Peyer's patch (tissue), 4 donors: ENCODE measurements at regions not wholly inside any gene's neighbourhood (a gene's known extent, or its start where the extent isn't known, plus 50 kb on each side); places are given as distances from the start of the nearest gene placed in this dataset.

Source experiments
- DNase-seq, 3 donors: peaks; one replicate each; pipeline ENCODE4 v3.0.0-alpha.2; 2017 to 2019
- H3K27ac ChIP-seq, 4 donors: fragments of 200-600 bp; sonication (generic); one replicate each; pipeline ENCODE4 v1.5.1; 2016 to 2019
- H3K27me3 ChIP-seq, 2 donors: fragments of 200-600 bp; sonication (generic); one replicate each; pipeline ENCODE4 v1.5.1; 2019
- H3K36me3 ChIP-seq, 3 donors: fragments of 200-600 bp; sonication (generic); one replicate each; pipeline ENCODE4 v1.5.1; 2016 to 2019
- H3K4me1 ChIP-seq, 4 donors: fragments of 200-600 bp; sonication (generic); one replicate each; pipeline ENCODE4 v1.5.1; 2016 to 2019
- H3K4me3 ChIP-seq, 4 donors: fragments of 200-600 bp; sonication (generic); 1 replicate in 3 of 4; 2 replicates in 1 of 4; pipeline ENCODE4 v1.5.1; 2016 to 2019; ENCODE audit warnings: mild to moderate bottlenecking in 1 of 4
- H3K9me3 ChIP-seq, 4 donors: fragments of 200-600 bp; sonication (generic); one replicate each; pipeline ENCODE4 v1.5.1; 2016 to 2019; ENCODE audit warnings: mild to moderate bottlenecking in 1 of 4
- CTCF ChIP-seq, 6 experiments: fragments of 450-650 bp in 4 of 6; fragments of 200-600 bp in 2 of 6; sonication (generic) in 1 of 6; IDR thresholded peaks; one replicate each; pipeline ENCODE4 v1.5.1; 2017 to 2019; ENCODE audit warnings: antibody characterized with exemption in 6 of 6, mild to moderate bottlenecking in 3 of 6, moderate library complexity in 1 of 6
- POLR2A ChIP-seq, 2 donors: fragments of 450-650 bp; IDR thresholded peaks; one replicate each; pipeline ENCODE4 v1.5.1; 2017; ENCODE audit warnings: antibody characterized with exemption in 2 of 2, mild to moderate bottlenecking in 2 of 2, moderate library complexity in 2 of 2

DNA sequence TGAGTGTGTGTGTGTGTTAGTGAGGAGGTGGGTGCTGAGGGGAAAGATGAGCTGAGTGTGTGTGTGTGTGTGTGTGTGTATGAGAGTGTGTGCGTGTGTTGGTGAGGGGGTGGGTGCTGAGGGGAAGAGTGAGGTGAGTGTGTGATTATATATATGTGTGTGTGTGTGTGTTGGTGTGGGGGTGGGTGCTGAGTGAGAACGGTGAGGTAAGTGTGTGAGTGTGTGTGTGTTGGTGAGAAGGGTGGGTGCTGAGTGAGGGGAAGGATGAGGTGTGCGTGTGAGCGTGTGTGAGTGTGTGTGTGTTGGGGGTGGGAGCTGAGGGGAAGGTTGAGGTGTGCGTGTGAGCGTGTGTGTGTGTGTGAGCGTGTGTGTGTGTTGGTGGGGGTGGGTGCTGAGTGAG lies 322.0 kb upstream of the NT5C1B start:
- Histone ChIP-seq H3K9me3 (no peaks in the 10 kb centered on the region), H3K36me3 (no peaks in the 10 kb centered on the region), H3K27ac (no peak overlapping the region), H3K27me3 (no peaks in the 10 kb centered on the region), H3K4me1 (no peaks in the 10 kb centered on the region), H3K4me3 (no peak overlapping the region)
- TF ChIP-seq POLR2A (IDR thresholded peaks at IDR 0.05) (no peak), CTCF (IDR thresholded peaks at IDR 0.05) (no peak)
- DNase-seq: no peak

- H3K27ac ChIP-seq: no peak overlapping the region
- DNase-seq: no peak
- no peaks in the 10 kb centered on the region for H3K9me3 ChIP-seq
- H3K4me3 ChIP-seq: no peak overlapping the region
- no peaks in the 10 kb centered on the region for H3K4me1 ChIP-seq
- TF ChIP-seq POLR2A (IDR thresholded peaks at IDR 0.05) (no peak), CTCF (IDR thresholded peaks at IDR 0.05) (no peak)
- no peaks in the 10 kb centered on the region for H3K27me3 ChIP-seq
- no peaks in the 10 kb centered on the region for H3K36me3 ChIP-seq
Observed at GRCh38 chr2:18910843-18911242, 321.5 kb upstream of the NT5C1B start.

- no peaks in the 10 kb centered on the region for H3K27me3 ChIP-seq
- H3K36me3 ChIP-seq: no peaks in the 10 kb centered on the region
- no peak overlapping the region for H3K4me3 ChIP-seq
- no peak for DNase-seq
- H3K4me1 ChIP-seq: no peaks in the 10 kb centered on the region
- H3K9me3 ChIP-seq: no peaks in the 10 kb centered on the region
- TF ChIP-seq CTCF (IDR thresholded peaks at IDR 0.05): no peak
- no peak for TF ChIP-seq POLR2A (IDR thresholded peaks at IDR 0.05)
- H3K27ac ChIP-seq: no peak overlapping the region
Observed at GRCh38 chr2:18907937-18908336, 318.6 kb upstream of the NT5C1B start.

GRCh38 chr2:18907508-18907907 lies 318.1 kb upstream of the NT5C1B start:
- no peak for TF ChIP-seq POLR2A (IDR thresholded peaks at IDR 0.05)
- TF ChIP-seq CTCF (IDR thresholded peaks at IDR 0.05): no peak
- Histone ChIP-seq H3K4me3 (no peak overlapping the region), H3K27me3 (no peaks in the 10 kb centered on the region)

DNA sequence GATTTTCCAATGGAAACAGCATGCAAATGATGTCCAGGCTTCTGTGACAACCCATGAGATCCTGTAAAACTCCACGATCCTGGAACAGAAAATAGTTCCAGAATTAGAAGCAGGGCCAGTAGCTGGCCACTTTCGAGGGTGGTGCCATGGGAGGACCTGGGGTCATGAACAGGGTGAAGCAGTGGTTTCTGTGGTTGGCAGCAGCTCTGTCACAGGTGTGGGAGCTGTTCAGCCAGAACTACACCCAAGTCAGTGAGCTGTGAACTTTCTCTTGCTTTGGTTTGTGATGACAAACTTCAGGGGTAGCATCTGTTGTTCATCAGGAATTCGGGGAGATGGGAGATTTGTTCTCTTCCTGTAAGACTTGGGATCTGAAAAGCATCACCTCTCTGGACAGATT lies 314.4 kb upstream of the NT5C1B start:
- no peak for DNase-seq
- Histone ChIP-seq H3K4me3 (no peak overlapping the region), H3K27ac (no peak overlapping the region), H3K9me3 (no peaks in the 10 kb centered on the region), H3K4me1 (no peaks in the 10 kb centered on the region), H3K36me3 (no peaks in the 10 kb centered on the region), H3K27me3 (no peaks in the 10 kb centered on the region)
- TF ChIP-seq POLR2A (IDR thresholded peaks at IDR 0.05) (no peak), CTCF (IDR thresholded peaks at IDR 0.05) (no peak)

More at GRCh38 chr2:18907508-18907907, 318.1 kb upstream of the NT5C1B start:
- Histone ChIP-seq H3K9me3 (no peaks in the 10 kb centered on the region), H3K36me3 (no peaks in the 10 kb centered on the region), H3K27ac (no peak overlapping the region), H3K4me1 (no peaks in the 10 kb centered on the region)
- no peak for DNase-seq

GRCh38 chr2:18901242-18901641 lies 311.9 kb upstream of the NT5C1B start:
- no peak for TF ChIP-seq CTCF (IDR thresholded peaks at IDR 0.05)
- TF ChIP-seq POLR2A (IDR thresholded peaks at IDR 0.05): no peak
- Histone ChIP-seq H3K4me1 (no peaks in the 10 kb centered on the region), H3K27me3 (no peaks in the 10 kb centered on the region), H3K9me3 (no peaks in the 10 kb centered on the region), H3K27ac (no peak overlapping the region), H3K4me3 (no peak overlapping the region), H3K36me3 (no peaks in the 10 kb centered on the region)
- DNase-seq: no peak
